Dedifferentiated amniotic fluid mesenchymal stem cell (primary cell): ENCODE measurements at regions not wholly inside any gene's neighbourhood (a gene's known extent, or its start where the extent isn't known, plus 50 kb on each side); places are given as distances from the start of the nearest gene placed in this dataset.

Source experiments
- DNase-seq: peaks from one replicate; pipeline ENCODE4 v3.0.0-alpha.2; 2016; ENCODE audit errors: extremely low spot score

- peak; percentile 25 for DNase-seq
Measured at GRCh38 chr20:30007496-30007895, 1250.0 kb upstream of the DEFB115 start.
